CD8-positive, alpha-beta memory T cell (primary cell): ENCODE measurements at regions not wholly inside any gene's neighbourhood (a gene's known extent, or its start where the extent isn't known, plus 50 kb on each side); places are given as distances from the start of the nearest gene placed in this dataset.
"Not testable (repeated sequence)": the region's sequence is repeated elsewhere in the genome, so short reads cannot be mapped to it uniquely, and the experiment has no call there.

Source experiments
- CTCF ChIA-PET: fragments of 350-600 bp; sonication (Branson Sonifier 250); formaldehyde crosslinking; loops from one replicate; lab custom pipeline; 2021; ENCODE audit warnings: antibody characterized with exemption; lab: Charles Lee
- POLR2A ChIA-PET: fragments of 350-600 bp; sonication (Branson Sonifier 250); formaldehyde crosslinking; loops from one replicate; lab custom pipeline; 2021; ENCODE audit warnings: antibody characterized with exemption; lab: Charles Lee
- DNase-seq, 5 donors: peaks; one replicate each; pipeline versions ENCODE4 v3.0.0 to v3.0.0-alpha.2; 2020 to 2022; ENCODE audit warnings: mixed read lengths in 1 of 5
- H3K27ac ChIP-seq: one replicate; pipeline ENCODE4 v1.7.0; 2013; ENCODE audit warnings: low read depth, mild to moderate bottlenecking, low read length, moderate library complexity
- H3K27me3 ChIP-seq: 2 replicates; pipeline ENCODE4 v1.7.0; 2013; ENCODE audit warnings: low read length, mild to moderate bottlenecking; ENCODE audit not compliant: insufficient read depth, poor library complexity, severe bottlenecking
- H3K36me3 ChIP-seq: 2 replicates; pipeline ENCODE4 v1.7.0; 2013; ENCODE audit warnings: mild to moderate bottlenecking, low read length, moderate library complexity; ENCODE audit not compliant: insufficient read depth
- H3K4me1 ChIP-seq: 2 replicates; pipeline ENCODE4 v1.7.0; 2013; ENCODE audit warnings: mild to moderate bottlenecking, low read length, moderate library complexity; ENCODE audit not compliant: insufficient read depth
- H3K4me3 ChIP-seq: 2 replicates; pipeline ENCODE4 v1.7.0; 2013; ENCODE audit warnings: mild to moderate bottlenecking, low read length
- H3K9me3 ChIP-seq: 2 replicates; pipeline ENCODE4 v1.7.0; 2013; ENCODE audit warnings: mild to moderate bottlenecking, low read length
- H3K27ac Mint-ChIP-seq, 8 donors: one replicate each; pipeline ENCODE4 v1.8.0; 2020 to 2021; ENCODE audit warnings: mixed read lengths in 8 of 8, mild to moderate bottlenecking in 6 of 8, inconsistent platforms in 3 of 8, moderate library complexity in 3 of 8
- H3K27me3 Mint-ChIP-seq, 2 donors: one replicate each; pipeline ENCODE4 v1.8.0; 2020 to 2021; ENCODE audit warnings: mixed read lengths in 2 of 2, mild to moderate bottlenecking in 1 of 2, moderate library complexity in 1 of 2
- H3K36me3 Mint-ChIP-seq, 3 donors: one replicate each; pipeline ENCODE4 v1.8.0; 2020 to 2021; ENCODE audit warnings: mixed read lengths in 3 of 3, inconsistent platforms in 1 of 3, mild to moderate bottlenecking in 1 of 3
- H3K4me1 Mint-ChIP-seq, 3 donors: one replicate each; pipeline ENCODE4 v1.8.0; 2020 to 2021; ENCODE audit warnings: mixed read lengths in 3 of 3, inconsistent platforms in 1 of 3, mild to moderate bottlenecking in 1 of 3
- H3K4me3 Mint-ChIP-seq, 7 donors: one replicate each; pipeline ENCODE4 v1.8.0; 2020 to 2021; ENCODE audit warnings: mixed read lengths in 7 of 7, mild to moderate bottlenecking in 6 of 7, moderate library complexity in 4 of 7, inconsistent platforms in 2 of 7
- H3K9me3 Mint-ChIP-seq, 5 donors: one replicate each; pipeline ENCODE4 v1.8.0; 2020 to 2022; ENCODE audit warnings: mixed read lengths in 5 of 5, mild to moderate bottlenecking in 3 of 5, moderate library complexity in 2 of 5, inconsistent platforms in 1 of 5

GRCh38 chr21:10325546-10325945, 195.8 kb upstream of the TPTE start:
- POLR2A ChIA-PET, H3K36me3 ChIP-seq, CTCF ChIA-PET, H3K27me3 ChIP-seq, H3K9me3 ChIP-seq, H3K4me1 ChIP-seq, H3K4me3 Mint-ChIP-seq, H3K27me3 Mint-ChIP-seq, H3K4me3 ChIP-seq, H3K4me1 Mint-ChIP-seq, H3K36me3 Mint-ChIP-seq, H3K27ac ChIP-seq, H3K27ac Mint-ChIP-seq: not testable (repeated sequence)
- DNase-seq = peak in 2 of 5 donors; percentile 38 to 64
- H3K9me3 Mint-ChIP-seq = peaks cover 42 to 49% (median 48%) of the 10 kb centered on the region in 5 donors

- POLR2A ChIA-PET, H3K27me3 ChIP-seq, H3K4me1 ChIP-seq, DNase-seq, H3K36me3 Mint-ChIP-seq, H3K4me3 ChIP-seq, H3K36me3 ChIP-seq, H3K27me3 Mint-ChIP-seq, H3K27ac Mint-ChIP-seq, H3K4me1 Mint-ChIP-seq, H3K4me3 Mint-ChIP-seq, H3K27ac ChIP-seq, CTCF ChIA-PET: not testable (repeated sequence)
- H3K9me3 ChIP-seq = peaks cover 15% of the 10 kb centered on the region
- peaks cover 48 to 55% (median 54%) of the 10 kb centered on the region in 5 donors for H3K9me3 Mint-ChIP-seq
Observed at GRCh38 chr21:10326146-10326545, 195.2 kb upstream of the TPTE start.

- H3K27me3 ChIP-seq, H3K4me3 ChIP-seq, DNase-seq, H3K36me3 Mint-ChIP-seq, H3K27me3 Mint-ChIP-seq, CTCF ChIA-PET, H3K4me1 ChIP-seq, H3K4me3 Mint-ChIP-seq, POLR2A ChIA-PET, H3K27ac ChIP-seq, H3K36me3 ChIP-seq, H3K27ac Mint-ChIP-seq, H3K4me1 Mint-ChIP-seq: not testable (repeated sequence)
- peaks cover 61 to 75% (median 67%) of the 10 kb centered on the region in 5 donors for H3K9me3 Mint-ChIP-seq
- peaks cover 17% of the 10 kb centered on the region for H3K9me3 ChIP-seq
Observed at GRCh38 chr21:10328646-10329045, 192.7 kb upstream of the TPTE start.

- H3K4me3 ChIP-seq, H3K27me3 ChIP-seq, POLR2A ChIA-PET, DNase-seq, H3K27ac Mint-ChIP-seq, H3K27me3 Mint-ChIP-seq, H3K36me3 Mint-ChIP-seq, H3K27ac ChIP-seq, CTCF ChIA-PET, H3K4me1 ChIP-seq, H3K4me3 Mint-ChIP-seq, H3K4me1 Mint-ChIP-seq, H3K36me3 ChIP-seq: not testable (repeated sequence)
- H3K9me3 ChIP-seq = peaks cover 17% of the 10 kb centered on the region
- peaks cover 61 to 77% (median 65%) of the 10 kb centered on the region in 5 donors for H3K9me3 Mint-ChIP-seq
Observed at GRCh38 chr21:10330641-10331119, 190.7 kb upstream of the TPTE start.

GRCh38 chr21:10331134-10331533, 190.2 kb upstream of the TPTE start:
- H3K27me3 ChIP-seq, DNase-seq, H3K27ac ChIP-seq, H3K27ac Mint-ChIP-seq, H3K36me3 ChIP-seq, H3K4me3 Mint-ChIP-seq, H3K27me3 Mint-ChIP-seq, CTCF ChIA-PET, POLR2A ChIA-PET, H3K36me3 Mint-ChIP-seq, H3K4me1 ChIP-seq, H3K4me3 ChIP-seq, H3K4me1 Mint-ChIP-seq: not testable (repeated sequence)
- H3K9me3 Mint-ChIP-seq = peaks cover 57 to 76% (median 63%) of the 10 kb centered on the region in 5 donors
- peaks cover 17% of the 10 kb centered on the region for H3K9me3 ChIP-seq

GRCh38 chr21:10332935-10333334, 188.4 kb upstream of the TPTE start:
- DNase-seq, H3K27me3 Mint-ChIP-seq, H3K27ac Mint-ChIP-seq, POLR2A ChIA-PET, H3K4me1 ChIP-seq, H3K27ac ChIP-seq, H3K4me3 Mint-ChIP-seq, H3K36me3 Mint-ChIP-seq, H3K36me3 ChIP-seq, H3K27me3 ChIP-seq, H3K4me3 ChIP-seq, H3K4me1 Mint-ChIP-seq, CTCF ChIA-PET: not testable (repeated sequence)
- H3K9me3 ChIP-seq = peaks cover 15% of the 10 kb centered on the region
- H3K9me3 Mint-ChIP-seq = peaks cover 54 to 70% (median 55%) of the 10 kb centered on the region in 5 donors

GRCh38 chr21:10334391-10334790, 187.0 kb upstream of the TPTE start:
- H3K4me3 Mint-ChIP-seq, H3K4me3 ChIP-seq, H3K4me1 ChIP-seq, H3K36me3 ChIP-seq, H3K27ac Mint-ChIP-seq, CTCF ChIA-PET, H3K36me3 Mint-ChIP-seq, DNase-seq, POLR2A ChIA-PET, H3K27ac ChIP-seq, H3K27me3 ChIP-seq, H3K27me3 Mint-ChIP-seq, H3K4me1 Mint-ChIP-seq: not testable (repeated sequence)
- H3K9me3 Mint-ChIP-seq = peaks cover 41 to 69% (median 53%) of the 10 kb centered on the region in 5 donors
- H3K9me3 ChIP-seq = peaks cover 20% of the 10 kb centered on the region

GRCh38 chr21:10342261-10342956, 179.0 kb upstream of the TPTE start:
- CTCF ChIA-PET, H3K4me3 Mint-ChIP-seq: not testable (repeated sequence)
- peaks cover 25% of the 10 kb centered on the region for H3K9me3 ChIP-seq

More at GRCh38 chr21:10342261-10342956, 179.0 kb upstream of the TPTE start:
- H3K27ac Mint-ChIP-seq, H3K4me3 ChIP-seq, POLR2A ChIA-PET, H3K4me1 ChIP-seq, H3K36me3 Mint-ChIP-seq, H3K27ac ChIP-seq, H3K27me3 ChIP-seq, H3K27me3 Mint-ChIP-seq, H3K4me1 Mint-ChIP-seq, H3K36me3 ChIP-seq, DNase-seq: not testable (repeated sequence)
- H3K9me3 Mint-ChIP-seq = peaks cover 30 to 58% (median 42%) of the 10 kb centered on the region in 5 donors
